Ishikawa (cell line): ENCODE measurements at regions not wholly inside any gene's neighbourhood (a gene's known extent, or its start where the extent isn't known, plus 50 kb on each side); places are given as distances from the start of the nearest gene placed in this dataset.

ENCODE experiments used
- CEBPB ChIP-seq: IDR thresholded peaks from 2 replicates; pipeline ENCODE4 v1.6.1; 2012
- CREB1 ChIP-seq: IDR thresholded peaks from 2 replicates; pipeline ENCODE4 v1.6.1; 2012; ENCODE audit warnings: low read depth
- EGR1 ChIP-seq: IDR thresholded peaks from 2 replicates; pipeline ENCODE4 v1.6.1; 2012
- EP300 ChIP-seq: IDR thresholded peaks from 2 replicates; pipeline ENCODE4 v1.6.1; 2012; ENCODE audit warnings: borderline replicate concordance
- FOXM1 ChIP-seq: IDR thresholded peaks from 2 replicates; pipeline ENCODE4 v1.6.1; 2012; ENCODE audit warnings: low read depth, borderline replicate concordance
- MAX ChIP-seq: IDR thresholded peaks from 2 replicates; pipeline ENCODE4 v1.6.1; 2012
- NFIC ChIP-seq: IDR thresholded peaks from 2 replicates; pipeline ENCODE4 v1.6.1; 2012
- RAD21 ChIP-seq: IDR thresholded peaks from 2 replicates; pipeline ENCODE4 v1.6.1; 2012; ENCODE audit warnings: low read depth
- TAF1 ChIP-seq: IDR thresholded peaks from 2 replicates; pipeline ENCODE4 v1.6.1; 2012; ENCODE audit warnings: low read depth, mild to moderate bottlenecking
- TCF12 ChIP-seq: IDR thresholded peaks from 2 replicates; pipeline ENCODE4 v1.6.1; 2012; ENCODE audit warnings: low read depth
- TEAD4 ChIP-seq: IDR thresholded peaks from 2 replicates; pipeline ENCODE4 v1.6.1; 2012
- USF1 ChIP-seq: IDR thresholded peaks from 2 replicates; pipeline ENCODE4 v1.6.1; 2012
- YY1 ChIP-seq: IDR thresholded peaks from 2 replicates; pipeline ENCODE4 v1.6.1; 2012; ENCODE audit warnings: low read depth
- ZBTB7A ChIP-seq: IDR thresholded peaks from 2 replicates; pipeline ENCODE4 v1.6.1; 2012; ENCODE audit warnings: low read depth
- TF ChIP-seq, protein P1 (sequence below): IDR thresholded peaks from 2 replicates; pipeline ENCODE4 v1.6.1; 2012; ENCODE audit warnings: low read depth, mild to moderate bottlenecking

DNA sequence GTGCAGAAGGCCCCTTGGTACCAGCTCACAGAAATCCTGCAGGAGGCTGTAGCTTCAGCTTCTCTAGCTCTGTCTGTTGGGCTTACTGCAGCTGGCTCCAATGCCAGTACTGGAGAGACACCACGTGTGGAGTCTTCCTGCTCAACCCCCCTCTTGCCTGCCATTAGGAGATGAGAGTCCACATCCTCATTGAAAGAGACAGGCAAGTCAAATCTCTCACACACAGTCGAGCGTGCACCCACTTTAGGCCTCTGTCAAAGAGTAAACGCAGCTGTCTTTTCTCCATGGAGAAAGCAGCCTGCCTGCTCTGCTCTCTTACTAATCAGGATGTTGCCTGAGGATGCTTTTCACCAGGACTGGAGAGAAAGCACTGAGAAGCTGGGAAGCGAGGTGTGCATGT lies 523.0 kb upstream of the NBEA start:
- no peak for TF ChIP-seq CEBPB
- no peak for TF ChIP-seq FOXM1
- TF ChIP-seq YY1: no peak
- no peak for TF ChIP-seq ZBTB7A
- TF ChIP-seq TCF12: no peak
- TF ChIP-seq EGR1: no peak
- TF ChIP-seq EP300: no peak
- TF ChIP-seq TEAD4: no peak
- TF ChIP-seq, protein P1, sequence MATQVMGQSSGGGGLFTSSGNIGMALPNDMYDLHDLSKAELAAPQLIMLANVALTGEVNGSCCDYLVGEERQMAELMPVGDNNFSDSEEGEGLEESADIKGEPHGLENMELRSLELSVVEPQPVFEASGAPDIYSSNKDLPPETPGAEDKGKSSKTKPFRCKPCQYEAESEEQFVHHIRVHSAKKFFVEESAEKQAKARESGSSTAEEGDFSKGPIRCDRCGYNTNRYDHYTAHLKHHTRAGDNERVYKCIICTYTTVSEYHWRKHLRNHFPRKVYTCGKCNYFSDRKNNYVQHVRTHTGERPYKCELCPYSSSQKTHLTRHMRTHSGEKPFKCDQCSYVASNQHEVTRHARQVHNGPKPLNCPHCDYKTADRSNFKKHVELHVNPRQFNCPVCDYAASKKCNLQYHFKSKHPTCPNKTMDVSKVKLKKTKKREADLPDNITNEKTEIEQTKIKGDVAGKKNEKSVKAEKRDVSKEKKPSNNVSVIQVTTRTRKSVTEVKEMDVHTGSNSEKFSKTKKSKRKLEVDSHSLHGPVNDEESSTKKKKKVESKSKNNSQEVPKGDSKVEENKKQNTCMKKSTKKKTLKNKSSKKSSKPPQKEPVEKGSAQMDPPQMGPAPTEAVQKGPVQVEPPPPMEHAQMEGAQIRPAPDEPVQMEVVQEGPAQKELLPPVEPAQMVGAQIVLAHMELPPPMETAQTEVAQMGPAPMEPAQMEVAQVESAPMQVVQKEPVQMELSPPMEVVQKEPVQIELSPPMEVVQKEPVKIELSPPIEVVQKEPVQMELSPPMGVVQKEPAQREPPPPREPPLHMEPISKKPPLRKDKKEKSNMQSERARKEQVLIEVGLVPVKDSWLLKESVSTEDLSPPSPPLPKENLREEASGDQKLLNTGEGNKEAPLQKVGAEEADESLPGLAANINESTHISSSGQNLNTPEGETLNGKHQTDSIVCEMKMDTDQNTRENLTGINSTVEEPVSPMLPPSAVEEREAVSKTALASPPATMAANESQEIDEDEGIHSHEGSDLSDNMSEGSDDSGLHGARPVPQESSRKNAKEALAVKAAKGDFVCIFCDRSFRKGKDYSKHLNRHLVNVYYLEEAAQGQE: no peak
- TF ChIP-seq RAD21: no peak
- no peak for TF ChIP-seq MAX
- TF ChIP-seq TAF1: no peak

- TF ChIP-seq FOXM1: no peak
These were observed 522.3 kb upstream of the NBEA start for GRCh38 chr13:34419755-34420154.

GRCh38 chr13:34420702-34421346 lies 521.2 kb upstream of the NBEA start:
- TF ChIP-seq, protein P1: no peak
- no peak for TF ChIP-seq CREB1
- no peak for TF ChIP-seq USF1
- TF ChIP-seq EGR1: no peak
- TF ChIP-seq YY1: no peak
- no peak for TF ChIP-seq NFIC
- TF ChIP-seq CEBPB: no peak
- no peak for TF ChIP-seq TCF12
- no peak for TF ChIP-seq RAD21
- TF ChIP-seq ZBTB7A: no peak
- TF ChIP-seq MAX: no peak
- TF ChIP-seq TAF1: no peak
- no peak for TF ChIP-seq EP300
- no peak for TF ChIP-seq TEAD4
- no peak for TF ChIP-seq FOXM1

DNA sequence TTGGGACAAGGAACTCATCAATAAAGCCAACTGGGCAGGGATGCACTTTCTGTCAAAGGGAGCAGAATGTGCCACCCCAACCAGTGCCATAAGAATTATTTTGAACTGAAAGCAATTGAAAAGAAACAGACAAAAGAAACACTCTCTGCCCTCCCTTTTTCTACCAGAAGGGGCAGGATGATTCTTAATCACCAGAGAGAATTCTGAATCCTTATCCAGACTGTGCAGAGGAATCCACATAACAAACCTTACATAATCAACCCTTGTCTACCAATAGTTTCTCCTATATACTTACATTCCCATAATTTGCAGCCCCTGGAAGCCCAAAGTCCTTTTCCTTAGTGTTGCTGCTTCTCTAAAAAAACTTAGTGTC lies 520.7 kb upstream of the NBEA start:
- TF ChIP-seq NFIC (no peak), YY1 (no peak), FOXM1 (no peak), CREB1 (no peak), ZBTB7A (no peak), TCF12 (no peak), CEBPB (no peak), EGR1 (no peak)
- TF ChIP-seq, protein P1: no peak

DNA sequence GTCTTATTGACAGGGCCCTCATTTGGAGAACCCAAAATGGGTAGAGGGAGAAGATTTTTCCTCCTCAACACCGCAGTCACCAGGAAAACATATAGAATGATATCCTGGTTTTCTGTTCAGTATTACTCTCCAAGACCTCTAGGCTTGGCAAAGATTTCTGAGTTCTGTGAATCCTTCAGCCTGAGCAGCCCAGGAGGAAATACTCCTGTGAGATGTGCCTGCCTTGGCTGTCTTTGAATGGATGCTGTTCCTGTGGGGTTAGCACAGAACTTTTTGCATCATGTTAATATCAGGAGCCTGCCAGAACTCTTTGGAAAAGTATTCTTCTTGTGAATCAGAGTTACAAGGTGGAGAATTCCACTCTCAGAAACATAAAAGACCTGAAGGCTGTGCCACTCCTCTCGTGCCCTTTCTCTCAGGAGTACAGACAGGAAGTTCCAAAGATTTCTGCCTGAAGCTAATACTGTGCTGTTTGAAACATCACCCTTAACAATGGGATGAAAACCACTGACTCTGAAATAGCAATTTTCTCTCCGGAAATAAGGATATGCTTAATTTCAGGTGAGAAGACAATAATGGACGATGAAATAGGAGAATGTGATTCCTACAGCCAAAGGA lies 520.1 kb upstream of the NBEA start:
- TF ChIP-seq ZBTB7A: no peak
- TF ChIP-seq, protein P1: no peak
- no peak for TF ChIP-seq TCF12
- TF ChIP-seq RAD21: no peak
- TF ChIP-seq USF1: no peak
- TF ChIP-seq TAF1: no peak
- no peak for TF ChIP-seq CEBPB
- TF ChIP-seq EP300: no peak
- TF ChIP-seq YY1: no peak
- TF ChIP-seq EGR1: no peak
- no peak for TF ChIP-seq NFIC
- no peak for TF ChIP-seq TEAD4
- TF ChIP-seq CREB1: no peak
- no peak for TF ChIP-seq FOXM1
- no peak for TF ChIP-seq MAX
